ENCODE measurements at regions not wholly inside any gene's neighbourhood (a gene's known extent, or its start where the extent isn't known, plus 50 kb on each side); places are given as distances from the start of the nearest gene placed in this dataset.

- TF ChIP-seq, protein P1, sequence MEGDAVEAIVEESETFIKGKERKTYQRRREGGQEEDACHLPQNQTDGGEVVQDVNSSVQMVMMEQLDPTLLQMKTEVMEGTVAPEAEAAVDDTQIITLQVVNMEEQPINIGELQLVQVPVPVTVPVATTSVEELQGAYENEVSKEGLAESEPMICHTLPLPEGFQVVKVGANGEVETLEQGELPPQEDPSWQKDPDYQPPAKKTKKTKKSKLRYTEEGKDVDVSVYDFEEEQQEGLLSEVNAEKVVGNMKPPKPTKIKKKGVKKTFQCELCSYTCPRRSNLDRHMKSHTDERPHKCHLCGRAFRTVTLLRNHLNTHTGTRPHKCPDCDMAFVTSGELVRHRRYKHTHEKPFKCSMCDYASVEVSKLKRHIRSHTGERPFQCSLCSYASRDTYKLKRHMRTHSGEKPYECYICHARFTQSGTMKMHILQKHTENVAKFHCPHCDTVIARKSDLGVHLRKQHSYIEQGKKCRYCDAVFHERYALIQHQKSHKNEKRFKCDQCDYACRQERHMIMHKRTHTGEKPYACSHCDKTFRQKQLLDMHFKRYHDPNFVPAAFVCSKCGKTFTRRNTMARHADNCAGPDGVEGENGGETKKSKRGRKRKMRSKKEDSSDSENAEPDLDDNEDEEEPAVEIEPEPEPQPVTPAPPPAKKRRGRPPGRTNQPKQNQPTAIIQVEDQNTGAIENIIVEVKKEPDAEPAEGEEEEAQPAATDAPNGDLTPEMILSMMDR (IDR thresholded peaks at IDR 0.05): no peak
- no peak for TF ChIP-seq POLR2A (IDR thresholded peaks at IDR 0.05)
Observed at GRCh38 chr20:24236963-24237362, 232.5 kb upstream of the SYNDIG1 start.

All from heart left ventricle (tissue), 13 donors.